ENCODE measurements at regions not wholly inside any gene's neighbourhood (a gene's known extent, or its start where the extent isn't known, plus 50 kb on each side); places are given as distances from the start of the nearest gene placed in this dataset.

- no peak for TF ChIP-seq CTCF (IDR thresholded peaks at IDR 0.05)
- no peak for TF ChIP-seq EP300 (IDR thresholded peaks at IDR 0.05)
- no peak for TF ChIP-seq POLR2A (IDR thresholded peaks at IDR 0.05; ENCODE audit: low read depth)
These were observed 123.0 kb upstream of the GAS1 start for GRCh38 chr9:87070336-87070735.

Measured in esophagus muscularis mucosa (tissue), 4 donors.